Right lobe of liver (tissue), 4 donors: ENCODE measurements at regions not wholly inside any gene's neighbourhood (a gene's known extent, or its start where the extent isn't known, plus 50 kb on each side); places are given as distances from the start of the nearest gene placed in this dataset.

Experiments
- POLR2A ChIP-seq: fragments of 450-650 bp; IDR thresholded peaks from one replicate; pipeline ENCODE4 v1.6.1; 2017; ENCODE audit warnings: antibody characterized with exemption, mild to moderate bottlenecking
- TF ChIP-seq, protein P1 (sequence below), 4 donors: fragments of 200-600 bp in 3 of 4; fragments of 450-650 bp in 1 of 4; IDR thresholded peaks; one replicate each; pipeline versions ENCODE4 v1.5.1 to v1.8.0; 2016 to 2022; ENCODE audit warnings: antibody characterized with exemption in 4 of 4, mild to moderate bottlenecking in 2 of 4
- donor health status: DM: no; HTN: no; CAD: no.
- donor health status: DM: no; HTN: no; CAD: no.
- donor health status: DM: no; HTN: yes; CAD: no.

DNA sequence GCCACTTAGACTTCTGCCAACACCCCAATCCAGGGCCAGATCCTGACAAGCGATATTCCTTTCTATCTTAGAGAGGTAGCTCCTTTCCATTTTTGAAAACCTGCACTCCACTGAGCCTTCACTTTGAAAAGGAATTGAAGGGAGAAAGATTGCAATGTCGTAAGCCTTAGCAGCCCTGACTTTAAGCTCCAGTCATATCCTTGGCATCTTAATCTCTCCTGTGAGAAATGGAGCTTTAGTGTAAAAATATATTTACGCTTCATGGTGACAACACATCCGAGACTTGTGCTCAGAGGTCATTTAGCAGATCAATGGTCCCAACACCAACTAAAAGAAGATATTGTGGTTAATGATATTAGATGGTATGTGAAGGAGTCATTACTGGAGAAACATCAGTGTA is 235.8 kb upstream of the MEX3C start:
- TF ChIP-seq, protein P1, sequence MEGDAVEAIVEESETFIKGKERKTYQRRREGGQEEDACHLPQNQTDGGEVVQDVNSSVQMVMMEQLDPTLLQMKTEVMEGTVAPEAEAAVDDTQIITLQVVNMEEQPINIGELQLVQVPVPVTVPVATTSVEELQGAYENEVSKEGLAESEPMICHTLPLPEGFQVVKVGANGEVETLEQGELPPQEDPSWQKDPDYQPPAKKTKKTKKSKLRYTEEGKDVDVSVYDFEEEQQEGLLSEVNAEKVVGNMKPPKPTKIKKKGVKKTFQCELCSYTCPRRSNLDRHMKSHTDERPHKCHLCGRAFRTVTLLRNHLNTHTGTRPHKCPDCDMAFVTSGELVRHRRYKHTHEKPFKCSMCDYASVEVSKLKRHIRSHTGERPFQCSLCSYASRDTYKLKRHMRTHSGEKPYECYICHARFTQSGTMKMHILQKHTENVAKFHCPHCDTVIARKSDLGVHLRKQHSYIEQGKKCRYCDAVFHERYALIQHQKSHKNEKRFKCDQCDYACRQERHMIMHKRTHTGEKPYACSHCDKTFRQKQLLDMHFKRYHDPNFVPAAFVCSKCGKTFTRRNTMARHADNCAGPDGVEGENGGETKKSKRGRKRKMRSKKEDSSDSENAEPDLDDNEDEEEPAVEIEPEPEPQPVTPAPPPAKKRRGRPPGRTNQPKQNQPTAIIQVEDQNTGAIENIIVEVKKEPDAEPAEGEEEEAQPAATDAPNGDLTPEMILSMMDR (IDR thresholded peaks at IDR 0.05), result no peak
- TF ChIP-seq POLR2A, result no peak
